Left renal cortex interstitium (tissue), 4 donors: ENCODE measurements at regions not wholly inside any gene's neighbourhood (a gene's known extent, or its start where the extent isn't known, plus 50 kb on each side); places are given as distances from the start of the nearest gene placed in this dataset.

Experiments used
- DNase-seq, 4 donors: peaks; one replicate each; pipeline ENCODE4 v3.0.0-alpha.2; 2013; ENCODE audit warnings: low read depth in 4 of 4, low spot score in 2 of 4, missing footprints in 1 of 4

GRCh38 chr6:146886587-146887446 lies 288.0 kb downstream of the ADGB start:
- DNase-seq: no peak

- no peak for DNase-seq
These were observed 288.8 kb downstream of the ADGB start for GRCh38 chr6:146887447-146888077.

- DNase-seq: no peak
These were observed 290.5 kb downstream of the ADGB start for GRCh38 chr6:146889303-146889702.

GRCh38 chr6:146890172-146890571 lies 291.4 kb downstream of the ADGB start:
- no peak for DNase-seq

- no peak for DNase-seq
These were observed 292.1 kb downstream of the ADGB start for GRCh38 chr6:146890644-146891434.

GRCh38 chr6:146891615-146892265 lies 293.0 kb downstream of the ADGB start:
- DNase-seq: no peak

GRCh38 chr6:146892283-146892612 lies 293.5 kb downstream of the ADGB start:
- DNase-seq: no peak

GRCh38 chr6:146892613-146893401 lies 294.0 kb downstream of the ADGB start:
- no peak for DNase-seq

GRCh38 chr6:146893690-146894089 lies 294.9 kb downstream of the ADGB start:
- DNase-seq: no peak

- DNase-seq: no peak
These were observed 295.9 kb downstream of the ADGB start for GRCh38 chr6:146894624-146895023.

- DNase-seq: no peak
These were observed 296.5 kb downstream of the ADGB start for GRCh38 chr6:146895101-146895771.

GRCh38 chr6:146895772-146896061 lies 296.9 kb downstream of the ADGB start:
- DNase-seq: no peak

- no peak for DNase-seq
These were observed 297.5 kb downstream of the ADGB start for GRCh38 chr6:146896062-146896813.

- no peak for DNase-seq
These were observed 298.4 kb downstream of the ADGB start for GRCh38 chr6:146896960-146897701.

- no peak for DNase-seq
These were observed 299.5 kb downstream of the ADGB start for GRCh38 chr6:146898069-146898887.

GRCh38 chr6:146898888-146899227 lies 300.1 kb downstream of the ADGB start:
- DNase-seq: no peak

GRCh38 chr6:146901940-146902816 lies 302.0 kb upstream of the STXBP5 start:
- DNase-seq: no peak
